HG03095 (cell line): ENCODE measurements at regions not wholly inside any gene's neighbourhood (a gene's known extent, or its start where the extent isn't known, plus 50 kb on each side); places are given as distances from the start of the nearest gene placed in this dataset.

Experiments used
- ATAC-seq: cut with Tn5 transposase; IDR thresholded peaks from one replicate; pipeline ENCODE4 v1.9.1; 2021; ENCODE audit warnings: moderate library complexity; ENCODE audit not compliant: unreplicated experiment

DNA sequence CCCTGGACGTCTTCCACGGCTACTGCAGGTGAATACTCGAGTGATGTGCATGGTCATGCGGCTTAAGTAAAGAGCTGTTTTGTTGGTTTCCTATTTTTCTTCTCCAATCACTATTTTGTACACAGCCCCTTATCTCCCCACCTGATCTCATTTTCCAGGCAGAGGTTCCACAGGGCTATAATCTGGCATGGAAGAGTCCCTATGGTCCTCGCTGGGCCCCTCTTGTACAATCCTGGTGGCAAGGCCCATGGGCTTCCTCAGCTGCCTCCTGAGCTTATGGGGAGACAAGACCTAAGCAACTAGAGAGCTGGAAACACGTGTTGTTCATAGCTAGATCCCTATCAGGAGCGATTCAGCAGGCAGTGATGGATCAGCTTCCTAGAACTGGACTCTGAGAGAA is 181.3 kb upstream of the ADO start:
- ATAC-seq, result no peak

DNA sequence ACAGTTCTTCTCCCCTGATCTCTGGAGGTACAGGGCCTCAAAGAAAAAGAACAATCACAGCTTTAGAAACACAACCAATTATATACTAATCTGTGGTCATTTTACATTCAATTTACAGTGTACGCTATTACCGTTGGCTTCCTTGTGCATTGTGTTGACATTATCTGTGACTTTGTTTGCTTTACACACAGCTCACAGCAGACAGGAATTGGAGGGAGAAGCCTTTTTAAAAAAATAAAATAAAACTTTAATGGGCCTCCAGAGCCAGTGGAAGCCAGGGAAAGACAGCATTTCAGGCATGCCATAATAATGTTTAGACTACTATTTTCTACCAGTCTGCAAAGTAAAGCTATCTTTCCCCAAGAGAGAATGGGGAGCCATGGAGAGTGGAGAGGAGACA is 179.0 kb upstream of the ADO start:
- no peak for ATAC-seq

DNA sequence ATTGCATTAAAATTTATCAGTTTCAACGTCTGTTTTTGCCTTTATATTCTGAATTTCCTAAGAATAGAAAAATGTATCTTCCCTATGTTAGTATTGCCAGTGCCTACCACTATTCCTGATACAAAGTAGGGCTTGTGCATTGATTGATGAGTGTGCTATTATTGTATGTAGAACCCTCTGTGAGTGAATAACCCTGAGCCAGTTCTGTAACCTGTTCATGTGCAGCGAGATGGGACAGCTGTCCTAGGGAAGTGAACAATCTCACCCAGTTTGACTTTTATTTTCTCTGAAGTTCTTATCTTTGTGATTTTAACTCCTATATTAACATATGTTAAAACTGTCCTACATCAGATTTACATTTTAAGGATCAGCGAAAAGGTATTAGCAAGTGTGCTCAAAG is 178.4 kb upstream of the ADO start:
- ATAC-seq, result no peak

DNA sequence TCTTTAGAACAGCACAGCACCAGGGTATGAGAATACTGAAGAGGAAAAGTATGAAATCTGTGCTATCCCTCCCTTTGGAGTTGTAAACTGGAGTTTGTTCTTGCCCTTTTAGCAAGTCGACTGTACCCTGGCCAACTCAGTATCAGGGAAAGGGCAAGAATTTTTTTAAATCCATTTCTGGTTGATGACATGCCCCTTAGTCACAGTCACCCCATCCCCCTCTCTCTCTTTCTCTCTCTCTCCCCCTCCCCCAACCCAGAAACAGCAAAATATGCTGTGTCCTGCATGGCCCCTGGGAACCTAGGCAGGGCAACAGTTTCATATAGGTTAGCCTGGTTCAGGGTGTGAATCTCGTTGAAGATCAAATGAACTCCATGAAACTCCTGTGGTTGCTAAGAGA is 177.7 kb upstream of the ADO start:
- no peak for ATAC-seq

DNA sequence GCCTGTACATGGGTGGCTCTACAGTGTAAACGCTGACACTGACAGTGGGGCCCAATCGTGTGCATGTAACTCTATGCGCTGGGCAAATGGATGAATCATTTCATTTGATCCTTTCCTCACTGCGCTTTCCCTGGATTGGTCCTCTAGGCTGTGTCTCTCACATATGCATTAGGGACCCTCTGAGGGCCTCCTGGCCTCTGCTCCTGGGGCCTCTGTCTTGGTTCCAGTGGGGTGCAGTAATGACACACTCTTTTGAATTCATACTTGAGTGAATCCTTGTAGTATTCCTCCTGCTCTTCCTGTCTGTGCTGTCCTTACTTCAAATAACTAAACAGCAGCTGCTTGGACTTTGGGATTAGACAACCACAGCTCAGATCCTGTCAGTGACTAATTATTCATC is 176.5 kb upstream of the ADO start:
- ATAC-seq, result no peak

DNA sequence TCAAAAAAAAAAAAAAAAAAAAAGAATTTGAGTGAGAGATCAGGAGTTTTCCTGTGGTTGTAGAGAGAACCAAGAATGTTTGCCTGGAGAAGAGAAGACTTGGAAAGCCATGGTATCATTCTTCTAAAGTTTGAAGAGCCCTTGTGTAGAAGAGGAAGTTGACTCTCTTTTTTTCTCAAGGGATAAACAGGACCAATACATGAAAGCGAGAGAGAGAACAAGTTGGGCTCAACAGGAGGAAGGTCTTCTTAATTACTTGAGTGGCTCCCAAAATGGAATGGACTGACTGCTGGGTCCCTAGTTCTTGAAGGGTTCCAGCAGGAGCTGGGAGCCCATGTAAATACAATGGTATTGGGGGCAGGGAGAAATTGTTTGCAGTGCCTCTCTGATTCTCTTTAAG is 173.3 kb upstream of the ADO start:
- no peak for ATAC-seq

DNA sequence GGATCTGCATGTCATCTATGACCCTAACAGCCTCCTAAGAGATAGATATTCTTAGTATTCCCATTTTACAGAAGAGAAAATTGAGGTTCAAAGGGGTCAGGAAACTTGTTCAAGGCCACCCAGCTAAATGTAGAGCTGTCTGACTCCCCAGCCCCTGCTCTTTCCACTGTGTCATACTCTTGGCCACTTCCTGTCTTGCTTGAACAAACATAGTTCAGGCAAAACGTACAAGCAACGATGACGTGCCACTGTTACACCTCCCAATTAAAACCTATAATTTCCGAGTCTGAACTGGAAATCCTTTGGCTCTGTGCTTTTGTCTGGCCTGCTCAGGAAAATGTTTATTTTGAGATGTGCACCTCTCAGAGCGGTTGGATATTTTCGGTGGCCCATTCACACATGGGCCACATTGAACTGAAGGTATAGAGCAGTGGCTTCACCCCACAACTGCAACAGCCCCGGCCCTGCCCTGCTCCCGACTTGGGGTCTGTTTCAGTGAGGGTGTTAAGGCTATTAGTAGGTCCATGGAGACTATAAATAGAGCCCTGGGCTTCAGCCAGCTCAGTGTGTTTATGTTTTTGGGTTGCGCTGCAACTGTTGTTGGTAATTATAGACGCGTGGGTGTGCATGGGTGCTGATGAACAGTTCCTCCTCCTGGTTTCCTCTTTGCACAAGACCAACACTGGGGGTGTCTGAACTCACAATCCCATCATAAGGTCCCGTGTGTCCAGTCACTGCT is 172.3 kb upstream of the ADO start:
- peak; percentile 83 for ATAC-seq

DNA sequence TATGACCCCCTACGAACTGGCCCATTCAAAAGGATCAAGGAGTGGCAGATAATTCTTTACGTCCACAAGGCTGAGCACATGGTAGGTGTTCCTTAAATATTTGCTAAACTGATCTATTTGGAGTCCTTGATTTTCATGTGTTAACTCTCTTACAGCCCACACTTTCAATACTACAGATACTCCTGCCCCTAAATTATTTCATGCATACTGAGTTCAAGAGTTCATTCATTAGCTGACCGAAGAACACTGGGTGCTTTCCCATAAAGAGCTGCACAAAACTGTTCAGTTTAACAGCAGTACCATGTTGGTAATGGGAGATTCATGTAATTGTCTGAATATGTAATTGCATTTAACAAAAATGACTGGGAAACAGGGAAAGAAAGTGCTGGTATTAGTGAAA is 170.5 kb upstream of the ADO start:
- ATAC-seq, result no peak

DNA sequence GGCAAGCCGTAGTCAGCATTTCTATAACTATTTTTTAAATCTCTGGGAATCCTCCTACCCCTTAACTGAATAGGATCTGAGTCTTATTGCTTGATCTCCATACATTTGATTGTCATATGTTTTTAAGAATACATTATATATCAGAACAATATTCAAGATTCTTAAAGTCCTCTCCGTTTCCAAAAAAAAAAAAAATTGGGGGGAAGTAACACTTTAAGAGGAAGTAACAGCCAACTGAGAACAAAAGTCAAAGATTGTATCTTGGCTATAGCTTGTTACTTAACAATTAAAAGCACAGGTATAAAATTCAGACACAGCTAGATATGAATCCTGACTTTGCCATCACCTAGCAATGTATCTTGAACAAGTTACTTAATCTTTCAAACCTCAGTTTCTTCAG is 169.9 kb upstream of the ADO start:
- ATAC-seq, result no peak

DNA sequence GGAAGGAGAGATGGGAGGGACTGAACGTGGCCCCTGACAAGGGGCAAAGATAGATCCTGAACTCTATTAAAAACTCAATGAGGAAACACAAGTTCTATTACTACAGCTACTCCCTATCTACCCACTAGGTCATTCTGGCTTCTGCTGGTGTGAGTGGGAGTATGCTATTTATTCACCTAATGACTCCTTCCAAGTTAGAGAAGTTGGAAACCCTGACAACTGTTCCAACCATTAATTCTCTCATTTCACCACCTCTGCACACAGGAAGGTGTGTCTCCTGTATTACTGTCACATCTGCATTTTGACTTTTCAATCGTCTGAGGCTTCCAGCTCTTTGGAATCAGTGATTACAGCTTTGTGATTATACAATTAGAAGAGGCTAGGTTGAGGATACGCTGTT is 169.4 kb upstream of the ADO start:
- ATAC-seq, result no peak

DNA sequence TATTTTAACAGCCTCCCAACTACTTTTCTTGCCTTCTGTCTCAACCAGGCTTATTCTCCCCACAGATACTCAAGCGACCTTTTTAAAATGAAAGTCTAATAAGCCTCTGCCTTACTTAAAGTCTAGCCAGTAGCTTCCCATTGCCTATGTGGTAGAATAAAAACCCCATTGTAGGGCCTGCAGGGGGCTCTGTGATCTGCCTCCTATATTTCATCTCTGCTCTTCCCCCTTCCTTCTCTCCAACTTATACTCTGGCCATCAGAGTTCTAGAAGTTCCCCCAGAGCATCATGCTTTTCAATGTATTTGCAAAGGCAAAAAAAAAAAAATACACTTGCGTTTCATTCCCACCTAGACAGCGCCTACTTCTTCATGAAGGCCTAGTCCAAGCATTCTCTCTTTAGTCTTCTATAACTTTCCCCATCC is 167.7 kb upstream of the ADO start:
- no peak for ATAC-seq

DNA sequence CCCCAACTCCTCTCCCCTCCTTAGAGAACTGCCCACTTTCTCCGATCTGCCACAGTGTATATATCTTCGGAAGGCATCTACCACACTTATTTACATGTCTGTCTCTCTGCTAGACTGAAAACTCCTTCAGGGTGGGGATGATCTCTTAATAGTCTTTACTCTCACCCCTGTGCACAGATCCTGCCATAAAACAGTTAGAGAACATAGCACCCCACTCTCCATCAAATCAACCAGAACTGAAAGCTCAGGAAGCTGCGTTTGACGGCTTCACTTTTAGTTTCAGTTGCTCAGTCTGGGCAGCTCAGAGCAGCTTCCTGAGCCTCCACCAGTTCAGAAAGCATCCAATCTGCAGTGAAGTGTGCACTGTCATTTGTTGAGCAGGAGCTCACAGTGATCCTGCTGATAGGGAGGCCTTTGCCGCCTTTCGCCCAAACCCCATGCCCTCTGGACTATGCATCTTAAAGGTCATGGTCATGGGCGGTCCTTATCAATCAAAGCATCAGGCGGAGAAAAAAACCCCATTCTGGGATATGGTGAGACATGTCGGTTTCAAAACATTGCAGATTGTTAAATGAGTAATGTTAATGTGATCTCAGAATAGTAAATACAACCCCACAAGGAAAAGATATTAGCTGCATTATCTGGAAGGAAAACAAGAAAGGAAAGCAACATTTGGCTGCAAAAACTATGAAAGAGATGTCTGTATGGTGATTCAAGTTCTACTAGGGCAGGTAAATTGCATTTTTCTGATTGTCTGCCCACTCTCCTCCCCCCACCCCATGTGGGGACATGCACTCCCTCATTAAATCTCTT is 167.1 kb upstream of the ADO start:
- ATAC-seq, result peak; percentile 53

DNA sequence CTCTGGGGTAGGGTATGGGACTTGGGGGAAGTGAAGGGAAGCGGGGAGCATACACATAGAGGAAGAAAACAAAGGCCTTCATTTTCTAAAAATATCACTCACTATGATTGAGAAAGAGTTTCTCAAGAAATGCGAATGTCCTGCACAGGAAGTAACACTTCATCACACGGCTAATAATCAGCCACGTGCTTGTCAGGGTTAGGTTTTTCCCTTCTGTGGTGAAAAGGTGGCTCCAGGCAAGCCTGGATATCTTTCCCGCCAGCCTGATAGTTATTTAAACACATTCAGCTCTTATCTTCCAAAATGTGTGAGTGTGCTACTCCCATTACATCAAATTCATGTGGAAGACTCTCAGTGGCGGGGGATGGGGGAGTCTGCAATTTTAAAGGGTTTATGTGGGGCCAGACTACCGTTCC is 166.4 kb upstream of the ADO start:
- peak; percentile 41 for ATAC-seq

DNA sequence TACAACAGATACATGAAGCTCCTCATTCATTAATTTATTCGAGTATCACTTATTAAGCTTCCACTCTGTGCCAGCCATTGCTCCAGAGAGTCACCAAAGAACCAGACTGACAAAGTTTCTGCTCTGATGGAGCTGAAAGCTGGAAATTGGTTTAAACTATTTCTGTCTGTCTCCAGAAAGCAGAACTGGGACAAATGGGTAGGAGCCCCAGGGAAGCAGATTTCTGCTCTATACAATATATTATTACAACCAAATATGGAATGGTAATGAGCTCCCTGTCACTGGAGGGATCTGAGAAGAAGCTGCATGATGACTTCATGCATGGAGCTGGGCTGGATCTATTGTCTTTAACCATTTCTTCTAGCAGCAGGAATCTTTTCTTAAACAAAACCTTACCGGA is 165.4 kb upstream of the ADO start:
- no peak for ATAC-seq

DNA sequence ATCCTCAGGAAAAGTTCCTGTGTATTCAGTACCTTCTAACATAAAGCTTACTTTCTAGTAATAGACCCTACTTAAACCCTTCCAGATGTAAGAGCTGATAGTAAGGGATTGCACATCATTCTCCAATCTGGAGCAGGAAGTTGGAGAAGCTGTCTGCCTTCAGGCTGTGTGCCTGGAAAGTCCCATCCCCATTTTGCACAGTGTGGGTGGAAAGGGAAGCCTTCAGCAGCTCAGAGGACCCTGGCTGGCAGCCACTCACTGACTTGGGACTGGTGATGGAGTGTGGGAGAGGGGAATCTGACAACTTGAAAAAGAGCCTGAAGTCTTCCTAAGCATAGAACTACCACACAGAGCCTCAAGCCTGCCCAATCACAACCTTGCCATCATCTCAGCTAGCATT is 164.1 kb upstream of the ADO start:
- no peak for ATAC-seq

DNA sequence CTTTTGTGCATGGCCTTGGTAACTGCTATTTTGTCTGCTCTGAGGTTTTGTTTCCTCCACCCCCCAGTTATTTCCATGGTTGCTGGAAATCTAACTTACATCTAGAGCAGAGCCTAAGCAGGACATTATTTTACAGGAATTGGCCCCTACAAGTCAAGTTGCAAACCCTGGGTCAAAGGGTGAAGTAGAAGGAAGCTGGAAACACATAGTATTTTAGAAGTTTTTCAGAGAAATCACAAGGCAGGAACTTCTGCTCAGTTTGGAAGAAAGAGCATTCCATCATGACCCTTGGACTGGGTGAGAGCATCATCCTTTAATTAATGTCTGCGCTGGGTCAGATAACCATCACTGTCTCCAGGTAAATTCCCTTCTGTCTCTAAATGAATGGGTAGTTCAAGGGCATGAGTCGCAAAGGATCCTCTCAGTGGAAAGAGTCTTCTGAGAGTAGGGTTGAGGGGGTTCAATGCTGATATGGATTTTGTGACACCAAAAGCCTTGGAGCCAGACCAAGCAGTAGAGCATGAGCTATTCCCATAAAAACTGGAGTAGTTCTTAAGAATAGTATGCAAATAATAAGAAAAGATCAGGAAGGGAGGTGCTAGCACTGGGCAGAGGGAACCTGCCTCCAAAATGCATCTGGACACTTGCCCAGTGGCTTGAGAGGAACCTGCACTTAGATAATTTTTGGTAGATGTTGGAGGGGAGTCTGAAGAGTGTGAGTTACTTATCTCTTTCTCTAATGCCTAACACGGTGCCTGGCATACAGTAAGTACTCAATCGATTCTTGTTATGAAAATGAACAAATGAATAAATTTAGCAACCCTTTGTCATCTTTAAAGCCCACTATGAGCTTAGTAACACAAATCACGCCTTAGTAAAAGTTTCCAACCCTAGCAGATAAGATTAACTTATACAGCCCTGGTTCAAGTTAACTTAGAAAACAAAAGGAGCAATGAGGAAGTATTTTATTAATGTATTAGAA is 160.6 kb upstream of the ADO start:
- no peak for ATAC-seq

DNA sequence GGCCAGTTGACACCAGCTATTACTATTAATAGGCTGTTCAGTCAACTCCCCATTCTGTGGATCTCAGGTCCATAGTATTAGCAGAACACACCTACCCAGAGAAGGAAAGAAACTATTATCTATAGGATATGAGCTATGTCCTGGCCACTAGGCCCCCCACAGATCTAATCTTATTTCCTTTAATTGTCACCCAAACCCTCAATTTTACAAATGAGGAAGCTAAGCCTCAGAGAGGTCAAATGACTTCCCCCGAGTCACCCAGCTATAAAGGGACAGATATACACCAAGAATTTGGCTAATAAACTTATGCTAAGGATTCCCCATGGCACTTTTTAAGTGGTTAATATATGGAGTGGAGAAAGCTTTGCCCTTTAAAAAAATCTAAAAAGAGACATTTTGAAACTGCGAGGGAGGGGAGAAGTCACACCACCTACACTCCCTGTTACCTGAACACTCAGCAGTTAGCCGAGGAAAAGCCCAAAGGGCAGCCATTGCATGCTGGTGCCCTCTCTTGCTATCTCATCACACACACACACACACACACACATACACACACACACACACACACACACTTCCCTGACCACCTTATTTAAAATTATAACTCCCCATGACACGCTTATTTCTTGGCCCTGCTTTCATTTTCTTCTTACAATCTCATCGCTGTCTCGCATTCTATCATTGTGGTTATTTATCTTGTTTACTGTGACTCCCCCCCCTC is 157.0 kb upstream of the ADO start:
- ATAC-seq, result no peak

DNA sequence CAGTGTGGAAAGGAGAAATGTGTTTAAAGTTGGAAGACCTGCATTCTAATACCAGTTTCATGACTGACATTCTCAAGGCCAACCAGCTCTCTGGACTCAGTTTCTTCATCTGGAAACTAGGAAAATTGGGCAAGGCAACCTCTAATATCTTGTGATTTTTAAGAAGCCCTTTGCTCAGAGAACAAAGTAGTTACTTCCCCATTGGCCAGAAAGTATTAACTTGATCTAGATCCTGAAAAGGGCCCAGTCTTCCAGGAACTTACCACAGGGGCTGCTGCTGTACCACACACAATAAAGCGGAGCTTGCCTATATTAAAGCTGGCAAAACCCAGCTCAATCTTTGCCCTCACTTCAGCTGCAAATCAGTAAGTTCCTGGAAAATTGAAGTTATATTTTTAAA is 155.6 kb upstream of the ADO start:
- ATAC-seq, result no peak

DNA sequence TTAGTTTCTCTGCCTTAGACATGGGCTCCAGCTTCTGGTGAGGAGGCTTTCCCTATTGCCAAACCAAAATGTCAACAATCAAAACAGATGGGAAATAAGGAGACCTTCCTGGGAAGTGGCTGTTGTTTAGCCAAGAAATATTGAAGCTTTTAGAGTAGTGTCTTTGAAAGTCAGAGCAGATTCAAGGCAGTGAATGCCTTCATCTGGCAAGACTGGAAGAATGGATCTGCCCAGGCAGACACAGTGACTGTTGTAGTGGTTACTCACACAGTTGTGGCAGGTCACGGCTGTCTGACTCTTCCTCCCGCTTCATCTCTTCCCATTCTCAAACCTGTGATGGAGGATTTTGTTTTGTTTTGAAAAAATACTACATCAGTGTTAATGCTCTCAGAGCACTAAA is 154.1 kb upstream of the ADO start:
- ATAC-seq, result no peak

DNA sequence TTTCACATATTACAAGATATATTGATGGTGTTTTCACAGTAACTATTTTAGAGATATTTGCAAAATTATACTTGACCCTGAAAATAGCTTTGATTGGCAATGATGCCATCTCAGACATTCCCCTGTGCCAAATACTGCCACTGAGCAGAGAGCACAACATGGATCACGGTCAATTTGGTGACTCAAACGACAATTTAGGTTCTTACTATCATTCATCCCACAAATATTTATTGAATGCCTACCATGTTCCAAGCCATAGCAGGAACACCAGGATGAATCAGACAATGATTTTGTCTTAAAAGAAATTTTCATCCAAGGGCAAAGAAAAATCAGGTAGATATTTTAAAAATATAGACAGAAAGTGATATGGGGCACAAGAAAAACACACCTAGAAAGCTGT is 153.2 kb upstream of the ADO start:
- ATAC-seq, result no peak

DNA sequence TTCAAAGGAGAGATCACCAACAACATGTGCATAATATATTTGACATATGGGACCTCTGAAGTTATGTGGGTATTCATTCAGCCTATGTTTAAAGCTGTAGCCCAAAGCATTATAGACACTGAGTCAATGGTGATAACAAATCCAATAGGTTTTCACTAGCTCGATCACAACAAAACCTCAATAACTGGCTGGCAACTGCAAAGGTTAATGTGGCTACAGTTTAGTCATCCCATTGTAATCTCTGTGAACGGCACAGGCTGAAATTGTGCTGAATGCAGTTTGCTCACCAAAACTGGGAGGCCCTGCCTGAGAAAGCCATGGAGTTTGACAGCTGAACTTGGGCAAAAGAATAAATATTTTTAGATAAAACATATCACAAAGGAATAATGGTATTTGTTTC is 152.4 kb upstream of the ADO start:
- ATAC-seq, result no peak
